Esophagus muscularis mucosa (tissue), 4 donors: ENCODE measurements at regions not wholly inside any gene's neighbourhood (a gene's known extent, or its start where the extent isn't known, plus 50 kb on each side); places are given as distances from the start of the nearest gene placed in this dataset.

Source experiments
- DNase-seq: peaks from one replicate; pipeline ENCODE4 v3.0.0-alpha.2; 2017; ENCODE audit errors: extremely low spot score
- H3K27ac ChIP-seq, 4 donors: fragments of 200-600 bp; sonication (generic); replicated peaks in 1 of 4; 1 replicate in 3 of 4; 2 replicates in 1 of 4; pipeline ENCODE4 v1.5.1; 2016 to 2019; ENCODE audit warnings: mild to moderate bottlenecking in 1 of 4
- H3K27me3 ChIP-seq, 4 donors: fragments of 200-600 bp; sonication (generic); one replicate each; pipeline versions ENCODE4 v1.5.1 to v1.6.0; 2016 to 2019
- H3K36me3 ChIP-seq, 4 donors: fragments of 200-600 bp; sonication (generic); one replicate each; pipeline ENCODE4 v1.5.1; 2016 to 2019
- H3K4me1 ChIP-seq, 4 donors: fragments of 200-600 bp; sonication (generic); one replicate each; pipeline ENCODE4 v1.5.1; 2016 to 2019
- H3K4me3 ChIP-seq, 4 donors: fragments of 200-600 bp; sonication (generic); 1 replicate in 2 of 4; 2 replicates in 2 of 4; pipeline ENCODE4 v1.5.1; 2016 to 2019; ENCODE audit warnings: mild to moderate bottlenecking in 4 of 4, moderate library complexity in 1 of 4
- H3K9me3 ChIP-seq, 4 donors: fragments of 200-600 bp; sonication (generic); 1 replicate in 3 of 4; 2 replicates in 1 of 4; pipeline ENCODE4 v1.5.1; 2016 to 2019
- CTCF ChIP-seq, 3 experiments: fragments of 200-600 bp in 2 of 3; fragments of 450-650 bp in 1 of 3; sonication (generic) in 2 of 3; IDR thresholded peaks; one replicate each; pipeline ENCODE4 v1.5.1; 2017 to 2019; ENCODE audit warnings: antibody characterized with exemption in 3 of 3, mild to moderate bottlenecking in 2 of 3, moderate library complexity in 1 of 3
- EP300 ChIP-seq: sonication (generic); formaldehyde crosslinking; IDR thresholded peaks from one replicate; pipeline ENCODE4 v1.6.1; 2017; ENCODE audit warnings: antibody characterized with exemption
- POLR2A ChIP-seq: fragments of 450-650 bp; IDR thresholded peaks from one replicate; pipeline ENCODE4 v1.6.1; 2017; ENCODE audit warnings: antibody characterized with exemption, moderate library complexity, mild to moderate bottlenecking, low read depth
- POLR2AphosphoS5 ChIP-seq, 2 donors: sonication (generic); formaldehyde crosslinking; IDR thresholded peaks; one replicate each; pipeline ENCODE4 v1.6.1; 2017; ENCODE audit warnings: antibody characterized with exemption in 2 of 2
- WGBS: methylation state at CpG from one replicate; pipeline ENCODE4 v1.1.5; 2018; 5-methylcytosine and 5-hydroxymethylcytosine counted together
- intact Hi-C: fragments of 100-400 bp; cut with DNase I; formaldehyde crosslinking; loops from one replicate; pipeline ENCODE4 v1.15.1; 2023

- Histone ChIP-seq H3K27ac (no peak overlapping the region), H3K36me3 (no peaks in the 10 kb centered on the region), H3K27me3 (peaks cover 0 to 10% (median 0%) of the 10 kb centered on the region in 4 donors), H3K9me3 (no peaks in the 10 kb centered on the region), H3K4me3 (no peak overlapping the region), H3K4me1 (no peaks in the 10 kb centered on the region)
- TF ChIP-seq POLR2A (no peak), EP300 (no peak), POLR2AphosphoS5 (IDR thresholded peaks at IDR 0.05) (no peak), CTCF (IDR thresholded peaks at IDR 0.05) (no peak)
- DNase-seq = no peak
- intact Hi-C loops = no loop called here
- 63% methylated on average over 6 of the region's 8 CpGs for WGBS
These were observed 141.1 kb upstream of the VSTM2B start for GRCh38 chr19:29384656-29385055.

- TF ChIP-seq CTCF (IDR thresholded peaks at IDR 0.05) (no peak), POLR2A (no peak), POLR2AphosphoS5 (IDR thresholded peaks at IDR 0.05) (no peak), EP300 (no peak)
- no peak for DNase-seq
- Histone ChIP-seq H3K27ac (no peak overlapping the region), H3K27me3 (peaks cover 0 to 6% (median 0%) of the 10 kb centered on the region in 4 donors), H3K4me1 (no peaks in the 10 kb centered on the region), H3K36me3 (no peaks in the 10 kb centered on the region), H3K9me3 (no peaks in the 10 kb centered on the region), H3K4me3 (no peak overlapping the region)
- 49% methylated on average over 13 of the region's 13 CpGs for WGBS
- intact Hi-C loops = no loop called here
These were observed 140.5 kb upstream of the VSTM2B start for GRCh38 chr19:29385191-29385795.

- TF ChIP-seq POLR2A (no peak), POLR2AphosphoS5 (IDR thresholded peaks at IDR 0.05) (no peak), CTCF (IDR thresholded peaks at IDR 0.05) (no peak), EP300 (no peak)
- intact Hi-C loops = no loop called here
These were observed 138.8 kb upstream of the VSTM2B start for GRCh38 chr19:29386970-29387369.

GRCh38 chr19:29387586-29387985 lies 138.2 kb upstream of the VSTM2B start:
- no peak overlapping the region for H3K27ac ChIP-seq
- no peak for DNase-seq
- intact Hi-C loops = no loop called here
- 75% methylated on average over 13 of the region's 13 CpGs for WGBS
- H3K4me3 ChIP-seq = no peak overlapping the region
- no peaks in the 10 kb centered on the region for H3K4me1 ChIP-seq
- TF ChIP-seq EP300 = no peak
- TF ChIP-seq POLR2A = no peak
- TF ChIP-seq CTCF (IDR thresholded peaks at IDR 0.05) = no peak
- no peak for TF ChIP-seq POLR2AphosphoS5 (IDR thresholded peaks at IDR 0.05)
- H3K9me3 ChIP-seq = peaks cover 0 to 17% (median 13%) of the 10 kb centered on the region in 4 donors
- H3K36me3 ChIP-seq = no peaks in the 10 kb centered on the region
- H3K27me3 ChIP-seq = no peaks in the 10 kb centered on the region

More at GRCh38 chr19:29386970-29387369, 138.8 kb upstream of the VSTM2B start:
- Histone ChIP-seq H3K27me3 (no peaks in the 10 kb centered on the region), H3K27ac (no peak overlapping the region), H3K36me3 (no peaks in the 10 kb centered on the region), H3K4me3 (no peak overlapping the region), H3K9me3 (peaks cover 0 to 11% (median 10%) of the 10 kb centered on the region in 4 donors), H3K4me1 (no peaks in the 10 kb centered on the region)
- no peak for DNase-seq
- WGBS = 84% methylated on average over 5 of the region's 5 CpGs

- Histone ChIP-seq H3K9me3 (peaks cover 0 to 19% (median 13%) of the 10 kb centered on the region in 4 donors), H3K27me3 (no peaks in the 10 kb centered on the region), H3K27ac (no peak overlapping the region), H3K4me1 (no peaks in the 10 kb centered on the region), H3K4me3 (no peak overlapping the region), H3K36me3 (no peaks in the 10 kb centered on the region)
- WGBS = 35% methylated on average over 3 of the region's 3 CpGs
- no peak for DNase-seq
- intact Hi-C loops = no loop called here
- TF ChIP-seq CTCF (IDR thresholded peaks at IDR 0.05) (no peak), POLR2AphosphoS5 (IDR thresholded peaks at IDR 0.05) (no peak), POLR2A (no peak), EP300 (no peak)
These were observed 136.3 kb upstream of the VSTM2B start for GRCh38 chr19:29389495-29389894.
